ENCODE measurements at regions not wholly inside any gene's neighbourhood (a gene's known extent, or its start where the extent isn't known, plus 50 kb on each side); places are given as distances from the start of the nearest gene placed in this dataset.

DNA sequence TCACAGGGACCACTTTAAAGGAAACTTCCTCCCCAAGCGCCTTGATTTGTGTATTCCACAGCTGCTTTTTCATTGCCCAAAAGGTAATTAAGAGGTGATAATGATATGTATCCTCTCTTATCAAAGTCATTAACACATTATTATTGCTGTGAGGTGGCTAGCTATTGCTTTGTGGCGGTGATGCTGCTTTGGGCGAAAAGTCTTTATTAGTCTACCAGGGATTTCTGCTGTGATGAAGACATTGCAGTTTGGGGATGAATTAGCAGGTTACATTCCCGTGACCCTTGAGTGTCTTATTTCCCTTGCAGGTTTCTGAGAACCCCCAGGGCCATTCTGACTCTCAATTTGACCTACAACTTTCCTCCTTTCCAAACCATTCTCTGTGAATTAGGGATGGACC lies 143.4 kb upstream of the SOX4 start:
- no peak overlapping the region for H3K4me3 ChIP-seq (ENCODE audit: low read length)
- TF ChIP-seq, protein P1, sequence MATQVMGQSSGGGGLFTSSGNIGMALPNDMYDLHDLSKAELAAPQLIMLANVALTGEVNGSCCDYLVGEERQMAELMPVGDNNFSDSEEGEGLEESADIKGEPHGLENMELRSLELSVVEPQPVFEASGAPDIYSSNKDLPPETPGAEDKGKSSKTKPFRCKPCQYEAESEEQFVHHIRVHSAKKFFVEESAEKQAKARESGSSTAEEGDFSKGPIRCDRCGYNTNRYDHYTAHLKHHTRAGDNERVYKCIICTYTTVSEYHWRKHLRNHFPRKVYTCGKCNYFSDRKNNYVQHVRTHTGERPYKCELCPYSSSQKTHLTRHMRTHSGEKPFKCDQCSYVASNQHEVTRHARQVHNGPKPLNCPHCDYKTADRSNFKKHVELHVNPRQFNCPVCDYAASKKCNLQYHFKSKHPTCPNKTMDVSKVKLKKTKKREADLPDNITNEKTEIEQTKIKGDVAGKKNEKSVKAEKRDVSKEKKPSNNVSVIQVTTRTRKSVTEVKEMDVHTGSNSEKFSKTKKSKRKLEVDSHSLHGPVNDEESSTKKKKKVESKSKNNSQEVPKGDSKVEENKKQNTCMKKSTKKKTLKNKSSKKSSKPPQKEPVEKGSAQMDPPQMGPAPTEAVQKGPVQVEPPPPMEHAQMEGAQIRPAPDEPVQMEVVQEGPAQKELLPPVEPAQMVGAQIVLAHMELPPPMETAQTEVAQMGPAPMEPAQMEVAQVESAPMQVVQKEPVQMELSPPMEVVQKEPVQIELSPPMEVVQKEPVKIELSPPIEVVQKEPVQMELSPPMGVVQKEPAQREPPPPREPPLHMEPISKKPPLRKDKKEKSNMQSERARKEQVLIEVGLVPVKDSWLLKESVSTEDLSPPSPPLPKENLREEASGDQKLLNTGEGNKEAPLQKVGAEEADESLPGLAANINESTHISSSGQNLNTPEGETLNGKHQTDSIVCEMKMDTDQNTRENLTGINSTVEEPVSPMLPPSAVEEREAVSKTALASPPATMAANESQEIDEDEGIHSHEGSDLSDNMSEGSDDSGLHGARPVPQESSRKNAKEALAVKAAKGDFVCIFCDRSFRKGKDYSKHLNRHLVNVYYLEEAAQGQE (IDR thresholded peaks at IDR 0.05; ENCODE audit: borderline replicate concordance): no peak
- TF ChIP-seq SMC3 (conservative IDR thresholded peaks at IDR 0.05; ENCODE audit: poor library complexity) (no peak), RAD21 (conservative IDR thresholded peaks at IDR 0.05) (no peak), EP300 (conservative IDR thresholded peaks at IDR 0.05; ENCODE audit: poor library complexity, severe bottlenecking) (no peak), TAF1 (IDR thresholded peaks at IDR 0.05; ENCODE audit: low read depth) (no peak), EZH2 (IDR thresholded peaks at IDR 0.05; ENCODE audit: borderline replicate concordance, insufficient read depth, low read length, poor library complexity, severe bottlenecking) (no peak)

DNA sequence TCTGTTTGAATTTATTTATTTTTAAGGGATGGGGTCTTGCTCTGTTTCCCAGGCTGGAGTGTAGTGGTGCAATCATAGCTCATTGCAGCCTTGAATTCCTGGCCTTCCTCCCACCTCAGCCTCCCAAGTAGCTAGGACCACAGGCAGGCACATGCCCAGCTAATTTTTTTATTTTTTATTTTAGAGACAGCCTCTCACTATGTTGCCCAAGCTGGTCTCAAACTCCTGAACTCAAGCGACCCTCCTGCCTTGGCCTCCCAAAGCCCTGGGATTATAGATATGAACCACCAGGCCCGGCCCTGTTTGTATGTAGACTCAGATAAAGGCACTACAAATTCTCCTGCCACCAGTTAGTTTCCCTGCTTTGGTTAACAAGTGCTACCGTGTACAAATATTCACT lies 142.9 kb upstream of the SOX4 start:
- no peaks in the 10 kb centered on the region for H3K9me2 ChIP-seq (ENCODE audit: insufficient read depth, low read length)

More for the DNA sequence above, 143.4 kb upstream of the SOX4 start:
- no peaks in the 10 kb centered on the region for H3F3A ChIP-seq (ENCODE audit: insufficient read depth, low read length, poor library complexity, severe bottlenecking)
- no peak overlapping the region for H2AFZ ChIP-seq (ENCODE audit: low read depth, low read length)
- no peaks in the 10 kb centered on the region for H4K20me1 ChIP-seq (ENCODE audit: insufficient read depth)
- H3K9me3 ChIP-seq (ENCODE audit: low read length): no peaks in the 10 kb centered on the region
- no peaks in the 10 kb centered on the region for H3K27me3 ChIP-seq (ENCODE audit: insufficient read depth, low read depth, low read length)
- H3K9me2 ChIP-seq (ENCODE audit: insufficient read depth, low read length): no peaks in the 10 kb centered on the region
- H3K27ac ChIP-seq (ENCODE audit: low read length): no peak overlapping the region
- H3K36me3 ChIP-seq (ENCODE audit: insufficient read depth, low read length): no peaks in the 10 kb centered on the region
- no peaks in the 10 kb centered on the region for H3K79me2 ChIP-seq (replicated peaks; ENCODE audit: insufficient read depth, low read length)
- no peak overlapping the region for H3K9ac ChIP-seq (ENCODE audit: low read length)
- H3K4me2 ChIP-seq (ENCODE audit: low read length): no peak overlapping the region

More for the DNA sequence above, 142.9 kb upstream of the SOX4 start:
- no peak for TF ChIP-seq TAF1 (IDR thresholded peaks at IDR 0.05; ENCODE audit: low read depth)
- TF ChIP-seq, protein P1 (IDR thresholded peaks at IDR 0.05; ENCODE audit: borderline replicate concordance): no peak
- TF ChIP-seq, protein P2, sequence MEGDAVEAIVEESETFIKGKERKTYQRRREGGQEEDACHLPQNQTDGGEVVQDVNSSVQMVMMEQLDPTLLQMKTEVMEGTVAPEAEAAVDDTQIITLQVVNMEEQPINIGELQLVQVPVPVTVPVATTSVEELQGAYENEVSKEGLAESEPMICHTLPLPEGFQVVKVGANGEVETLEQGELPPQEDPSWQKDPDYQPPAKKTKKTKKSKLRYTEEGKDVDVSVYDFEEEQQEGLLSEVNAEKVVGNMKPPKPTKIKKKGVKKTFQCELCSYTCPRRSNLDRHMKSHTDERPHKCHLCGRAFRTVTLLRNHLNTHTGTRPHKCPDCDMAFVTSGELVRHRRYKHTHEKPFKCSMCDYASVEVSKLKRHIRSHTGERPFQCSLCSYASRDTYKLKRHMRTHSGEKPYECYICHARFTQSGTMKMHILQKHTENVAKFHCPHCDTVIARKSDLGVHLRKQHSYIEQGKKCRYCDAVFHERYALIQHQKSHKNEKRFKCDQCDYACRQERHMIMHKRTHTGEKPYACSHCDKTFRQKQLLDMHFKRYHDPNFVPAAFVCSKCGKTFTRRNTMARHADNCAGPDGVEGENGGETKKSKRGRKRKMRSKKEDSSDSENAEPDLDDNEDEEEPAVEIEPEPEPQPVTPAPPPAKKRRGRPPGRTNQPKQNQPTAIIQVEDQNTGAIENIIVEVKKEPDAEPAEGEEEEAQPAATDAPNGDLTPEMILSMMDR (IDR thresholded peaks at IDR 0.05; ENCODE audit: poor library complexity, severe bottlenecking): no peak
- TF ChIP-seq MXI1 (conservative IDR thresholded peaks at IDR 0.05; ENCODE audit: poor library complexity, severe bottlenecking): no peak
- TF ChIP-seq EP300 (conservative IDR thresholded peaks at IDR 0.05; ENCODE audit: poor library complexity, severe bottlenecking): no peak
- no peak for TF ChIP-seq POLR2AphosphoS5 (IDR thresholded peaks at IDR 0.05)
- no peak for TF ChIP-seq SMC3 (conservative IDR thresholded peaks at IDR 0.05; ENCODE audit: poor library complexity)
- no peak for TF ChIP-seq RAD21 (conservative IDR thresholded peaks at IDR 0.05)
- no peak for TF ChIP-seq EZH2 (IDR thresholded peaks at IDR 0.05; ENCODE audit: borderline replicate concordance, insufficient read depth, low read length, poor library complexity, severe bottlenecking)
- no peaks in the 10 kb centered on the region for H3K27me3 ChIP-seq (ENCODE audit: insufficient read depth, low read depth, low read length)
- H3F3A ChIP-seq (ENCODE audit: insufficient read depth, low read length, poor library complexity, severe bottlenecking): no peaks in the 10 kb centered on the region
- H4K20me1 ChIP-seq (ENCODE audit: insufficient read depth): no peaks in the 10 kb centered on the region
- H3K36me3 ChIP-seq (ENCODE audit: insufficient read depth, low read length): no peaks in the 10 kb centered on the region
- no peak overlapping the region for H3K4me2 ChIP-seq (ENCODE audit: low read length)
- H3K9me3 ChIP-seq (ENCODE audit: low read length): no peaks in the 10 kb centered on the region
- no peaks in the 10 kb centered on the region for H3K79me2 ChIP-seq (replicated peaks; ENCODE audit: insufficient read depth, low read length)
- H3K9ac ChIP-seq (ENCODE audit: low read length): no peak overlapping the region
- H3K27ac ChIP-seq (ENCODE audit: low read length): no peak overlapping the region
- no peak overlapping the region for H3K4me3 ChIP-seq (ENCODE audit: low read length)
- H2AFZ ChIP-seq (ENCODE audit: low read depth, low read length): no peak overlapping the region
